NCI-H2227 (cell line): ENCODE measurements at regions not wholly inside any gene's neighbourhood (a gene's known extent, or its start where the extent isn't known, plus 50 kb on each side); places are given as distances from the start of the nearest gene placed in this dataset.

Experiments
- DNase-seq: peaks from one replicate; lab custom pipeline; 2025; ENCODE audit not compliant: unreplicated experiment; lab: John Stamatoyannopoulos, UW

- DNase-seq = no peak
Observed at GRCh38 chr2:42925742-42926433, 133.5 kb upstream of the HAAO start.

- no peak for DNase-seq
Observed at GRCh38 chr2:42924418-42924886, 132.1 kb upstream of the HAAO start.

DNA sequence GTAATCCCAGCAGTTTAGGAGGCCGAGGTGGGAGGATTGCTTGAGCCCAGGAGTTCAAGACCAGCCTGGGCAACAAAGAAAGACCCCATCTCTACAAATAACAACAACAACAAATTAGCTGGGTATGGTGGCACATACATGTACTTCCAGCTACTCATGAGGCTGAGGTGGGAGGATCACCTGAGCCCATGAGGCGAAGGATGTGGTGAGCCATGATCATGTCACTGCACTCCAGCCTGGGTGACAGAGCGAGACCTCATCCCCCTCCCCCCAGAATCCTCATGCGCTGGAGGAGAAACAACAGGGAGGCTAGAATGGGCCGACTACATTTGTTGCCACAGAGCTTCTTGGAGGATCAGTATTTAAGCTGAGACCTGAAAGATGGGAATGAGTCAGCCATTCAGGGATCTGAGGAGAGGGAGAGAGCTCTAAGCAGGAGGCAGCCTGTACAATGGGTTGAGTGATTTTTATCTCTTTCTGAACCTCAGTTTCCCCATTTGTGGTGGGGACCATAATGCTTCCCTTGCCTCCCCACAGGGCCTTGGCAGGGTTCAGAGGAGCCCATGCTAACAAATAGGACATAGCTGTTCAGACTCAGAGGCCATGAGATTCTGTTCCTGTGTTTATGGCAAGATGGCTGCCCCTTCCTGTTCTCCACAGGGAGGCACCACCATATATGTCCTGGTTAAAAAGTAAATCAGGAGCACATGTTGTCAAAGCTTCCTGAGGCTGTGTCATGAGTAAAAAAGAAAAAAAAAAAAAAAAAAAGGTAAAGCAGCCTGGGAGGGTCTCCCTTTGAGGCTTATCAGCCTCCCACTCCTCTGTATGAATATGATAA is 131.4 kb upstream of the HAAO start:
- DNase-seq = no peak

GRCh38 chr2:42922790-42923579 is 130.6 kb upstream of the HAAO start:
- DNase-seq = no peak

GRCh38 chr2:42922293-42922692 is 129.9 kb upstream of the HAAO start:
- DNase-seq = no peak

GRCh38 chr2:42921721-42922120 is 129.3 kb upstream of the HAAO start:
- DNase-seq = no peak

DNA sequence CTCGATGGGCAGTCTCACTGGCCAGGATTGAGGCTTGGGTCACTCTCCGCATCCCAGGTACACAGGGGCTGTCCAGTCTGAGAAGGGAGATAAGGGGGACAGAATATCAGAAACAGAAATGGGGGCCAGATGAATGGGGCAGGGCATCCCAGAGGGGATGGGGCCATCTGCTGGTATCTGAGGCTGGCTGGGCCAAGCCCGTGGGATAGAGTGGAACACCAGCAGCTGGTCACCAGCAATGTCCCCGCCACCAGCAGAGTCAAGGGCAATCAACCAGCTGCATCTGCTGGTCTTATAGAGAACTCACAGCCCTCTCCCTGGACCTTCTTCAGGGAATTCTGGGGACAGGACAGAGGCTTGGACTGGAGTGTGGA is 128.8 kb upstream of the HAAO start:
- no peak for DNase-seq

GRCh38 chr2:42920446-42921146 is 128.2 kb upstream of the HAAO start:
- DNase-seq = no peak

DNA sequence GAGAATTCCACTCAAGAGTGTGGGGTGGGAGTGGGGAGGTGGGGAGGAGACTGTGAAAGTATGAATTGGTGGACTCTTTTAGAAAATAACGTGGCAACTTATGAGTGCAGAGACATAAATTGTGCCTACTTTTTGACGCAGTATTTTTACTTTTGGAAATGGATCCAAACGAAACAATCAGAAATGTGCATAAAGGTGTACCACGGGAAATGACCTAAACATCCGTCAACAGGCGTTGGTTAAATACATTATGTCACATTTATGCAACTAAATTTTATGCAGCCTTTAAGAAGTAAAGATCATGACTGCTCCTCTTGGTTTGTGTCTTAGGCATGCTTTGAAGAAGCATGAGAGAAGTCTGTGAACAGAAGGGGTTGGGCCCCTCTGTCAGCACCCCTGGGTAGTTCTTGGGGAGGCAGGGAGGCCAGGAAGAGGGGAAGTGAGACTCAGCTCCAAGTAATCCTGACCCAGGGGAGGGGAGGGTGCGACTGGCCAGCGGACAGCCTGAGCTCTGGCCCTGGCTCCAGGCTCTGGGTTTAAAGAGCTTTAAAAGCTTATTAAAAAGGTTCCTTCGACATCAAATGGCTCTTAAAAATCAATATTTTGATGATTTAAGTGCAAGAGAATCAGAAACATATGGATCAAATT is 126.4 kb upstream of the HAAO start:
- DNase-seq = no peak

DNA sequence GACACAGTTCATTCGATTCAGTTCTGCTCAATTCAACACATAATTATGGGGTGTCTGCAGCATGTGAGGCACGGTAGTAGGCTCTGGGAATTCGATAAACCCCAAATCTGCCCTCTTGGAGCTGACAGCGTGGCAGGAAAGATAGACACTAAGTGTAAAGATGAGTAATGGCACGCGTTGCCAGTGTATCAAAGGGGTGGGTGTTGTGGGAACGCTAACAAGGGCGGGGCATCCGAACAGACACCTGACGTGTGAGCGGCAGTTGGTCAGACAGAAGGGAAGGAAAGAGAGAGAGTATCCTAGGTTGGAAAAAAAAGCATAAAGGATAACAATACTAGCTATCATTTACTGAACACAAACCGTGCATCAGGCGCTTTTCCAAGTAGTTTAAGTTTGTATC is 125.7 kb upstream of the HAAO start:
- DNase-seq = no peak

- no peak for DNase-seq
Observed at GRCh38 chr2:42917425-42917927, 125.1 kb upstream of the HAAO start.

DNA sequence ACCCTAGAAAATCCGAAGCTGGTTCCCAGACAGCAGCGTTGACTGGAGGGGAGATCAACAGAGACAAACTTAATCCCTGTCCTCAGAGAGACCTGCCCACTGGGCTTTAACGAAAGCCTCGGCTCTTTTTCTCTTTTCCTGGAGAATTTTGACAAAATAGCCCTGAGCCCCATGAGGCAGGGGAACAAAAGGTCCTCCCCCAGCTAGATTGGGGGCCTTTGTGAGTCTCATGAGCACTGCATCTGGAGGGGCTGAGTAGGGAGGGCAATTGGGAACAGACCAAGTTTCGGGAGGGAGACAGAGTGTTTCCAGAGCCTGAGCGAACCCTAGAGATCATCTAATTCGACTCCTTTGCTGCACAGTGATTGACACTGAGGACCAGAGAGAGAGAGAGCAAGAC is 123.9 kb upstream of the HAAO start:
- DNase-seq = no peak

- DNase-seq = no peak
Observed at GRCh38 chr2:42914860-42915259, 122.5 kb upstream of the HAAO start.

GRCh38 chr2:42914314-42914713 is 121.9 kb upstream of the HAAO start:
- no peak for DNase-seq

- no peak for DNase-seq
Observed at GRCh38 chr2:42913280-42913878, 121.0 kb upstream of the HAAO start.

GRCh38 chr2:42910645-42911405 is 118.4 kb upstream of the HAAO start:
- DNase-seq = no peak

GRCh38 chr2:42909966-42910365 is 117.6 kb upstream of the HAAO start:
- no peak for DNase-seq

DNA sequence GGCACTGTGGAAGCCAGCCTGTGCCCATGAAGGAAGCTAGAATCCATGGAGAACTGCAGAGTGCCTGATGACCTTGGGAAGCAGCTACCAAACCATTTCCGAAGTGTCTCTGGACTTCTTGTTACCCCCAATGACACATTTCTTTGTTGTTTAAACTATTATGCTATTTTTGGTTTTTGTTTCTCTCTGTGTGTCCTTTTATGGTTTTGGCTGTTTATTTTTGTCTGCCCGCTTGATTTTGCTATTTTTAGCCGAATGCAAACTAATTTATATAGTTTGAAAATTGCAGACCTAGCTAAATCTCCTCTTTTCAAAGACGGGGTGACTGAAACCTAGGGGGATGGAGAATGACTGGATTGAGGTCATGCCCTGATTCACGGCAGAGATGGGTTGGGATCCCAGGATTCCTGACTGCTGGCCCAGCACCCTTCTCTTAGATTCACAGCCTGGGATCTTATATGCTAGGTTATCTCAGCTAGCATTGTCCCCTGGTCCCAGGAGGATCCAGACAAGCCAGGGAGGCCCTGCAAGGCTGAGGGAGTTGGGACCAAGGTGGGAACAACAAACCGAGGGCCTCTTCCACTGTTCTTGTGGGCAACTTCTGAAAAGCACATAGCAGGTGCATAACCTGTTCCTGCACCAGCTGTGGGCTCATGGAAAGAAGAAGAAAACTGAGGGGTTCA is 116.3 kb upstream of the HAAO start:
- no peak for DNase-seq

GRCh38 chr2:42907835-42908234 is 115.5 kb upstream of the HAAO start:
- no peak for DNase-seq
